ENCODE measurements at regions not wholly inside any gene's neighbourhood (a gene's known extent, or its start where the extent isn't known, plus 50 kb on each side); places are given as distances from the start of the nearest gene placed in this dataset.

DNA sequence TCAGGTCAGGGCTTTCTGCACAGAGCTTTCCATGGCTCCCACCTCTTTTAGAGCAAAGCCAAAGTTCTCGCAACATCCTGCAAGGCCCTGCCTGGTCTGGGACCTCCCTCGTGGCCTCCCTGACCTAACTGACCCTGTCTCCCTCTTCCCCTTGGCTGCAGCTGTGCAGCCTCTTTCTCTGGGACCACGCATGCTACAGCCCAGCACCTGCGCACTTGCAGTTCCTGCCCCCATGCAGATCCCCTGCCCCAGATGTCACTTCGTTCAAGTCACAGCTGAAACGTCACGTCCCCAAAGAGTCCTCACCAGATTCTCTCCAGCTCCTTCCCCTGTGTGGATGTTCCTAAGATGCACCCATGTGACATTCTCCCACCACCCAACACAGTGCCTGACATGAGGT is 61.2 kb upstream of the ZNF716 start:
- intact Hi-C loops (cut with micrococcal nuclease): no loop called here

More for the DNA sequence above, 61.2 kb upstream of the ZNF716 start:
- BruUV-seq (replicated peaks): no TSS peak
- H3K27ac ChIP-seq (ENCODE audit: insufficient read depth, low read depth, low read length): no peak overlapping the region
- no peak overlapping the region for H3K9ac ChIP-seq (replicated peaks; ENCODE audit: extremely low read depth, insufficient read depth, low read length)
- CTCF ChIA-PET: no interaction called here
- H3K9me3 ChIP-seq (replicated peaks; ENCODE audit: control insufficient read depth, insufficient read depth, low read length): peaks cover 5% of the 10 kb centered on the region
- FAIRE-seq (no peak), DNase-seq (ENCODE audit: low read depth, low spot score) (no peak)
- H3K27me3 ChIP-seq (ENCODE audit: control insufficient read depth in 2 of 2, insufficient read depth in 2 of 2, low read length in 2 of 2): no peaks in the 10 kb centered on the region
- H3K79me2 ChIP-seq (ENCODE audit: control insufficient read depth, insufficient read depth, low read length): no peaks in the 10 kb centered on the region
- H2AFZ ChIP-seq (ENCODE audit: low read depth, low read length): no peak overlapping the region
- POLR2A ChIA-PET: no interaction called here
- no peak overlapping the region for H3K4me2 ChIP-seq (ENCODE audit: insufficient read depth, low read length)
- H4K20me1 ChIP-seq (replicated peaks; ENCODE audit: control insufficient read depth, extremely low read depth, insufficient read depth, low read length): no peaks in the 10 kb centered on the region
- H3K4me3 ChIP-seq (replicated peaks in 1 of 3; ENCODE audit: insufficient read depth in 1 of 3, low read depth in 1 of 3, low read length in 3 of 3): no peak overlapping the region
- dilution Hi-C loops (cut with MboI; ENCODE audit: extremely low pct_ligation_motif_present, low sequenced_read_pairs): no loop called here
- TF ChIP-seq FOS (IDR thresholded peaks at IDR 0.05; ENCODE audit: borderline replicate concordance, insufficient read depth, low read length) (no peak), POLR2AphosphoS5 (IDR thresholded peaks at IDR 0.05; ENCODE audit: insufficient read depth, low read depth, low read length) (no peak), JUN (IDR thresholded peaks at IDR 0.05; ENCODE audit: borderline replicate concordance, insufficient read depth, insufficient read length, low read depth) (no peak), POLR2A (IDR thresholded peaks at IDR 0.05; ENCODE audit: low read depth, low read length) (no peak), GATA2 (IDR thresholded peaks at IDR 0.05; ENCODE audit: insufficient read depth, insufficient read length, low read depth, low read length) (no peak), MYC (IDR thresholded peaks at IDR 0.05; ENCODE audit: low read depth, low read length) (no peak), EZH2 (IDR thresholded peaks at IDR 0.05; ENCODE audit: borderline replicate concordance, low read depth, low read length, severe bottlenecking) (no peak)
- TF ChIP-seq, protein P1, sequence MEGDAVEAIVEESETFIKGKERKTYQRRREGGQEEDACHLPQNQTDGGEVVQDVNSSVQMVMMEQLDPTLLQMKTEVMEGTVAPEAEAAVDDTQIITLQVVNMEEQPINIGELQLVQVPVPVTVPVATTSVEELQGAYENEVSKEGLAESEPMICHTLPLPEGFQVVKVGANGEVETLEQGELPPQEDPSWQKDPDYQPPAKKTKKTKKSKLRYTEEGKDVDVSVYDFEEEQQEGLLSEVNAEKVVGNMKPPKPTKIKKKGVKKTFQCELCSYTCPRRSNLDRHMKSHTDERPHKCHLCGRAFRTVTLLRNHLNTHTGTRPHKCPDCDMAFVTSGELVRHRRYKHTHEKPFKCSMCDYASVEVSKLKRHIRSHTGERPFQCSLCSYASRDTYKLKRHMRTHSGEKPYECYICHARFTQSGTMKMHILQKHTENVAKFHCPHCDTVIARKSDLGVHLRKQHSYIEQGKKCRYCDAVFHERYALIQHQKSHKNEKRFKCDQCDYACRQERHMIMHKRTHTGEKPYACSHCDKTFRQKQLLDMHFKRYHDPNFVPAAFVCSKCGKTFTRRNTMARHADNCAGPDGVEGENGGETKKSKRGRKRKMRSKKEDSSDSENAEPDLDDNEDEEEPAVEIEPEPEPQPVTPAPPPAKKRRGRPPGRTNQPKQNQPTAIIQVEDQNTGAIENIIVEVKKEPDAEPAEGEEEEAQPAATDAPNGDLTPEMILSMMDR (IDR thresholded peaks at IDR 0.05; ENCODE audit: extremely low read depth in 1 of 2, insufficient read depth in 1 of 2, low read depth in 1 of 2, low read length in 2 of 2): no peak
- TF ChIP-seq, protein P2, sequence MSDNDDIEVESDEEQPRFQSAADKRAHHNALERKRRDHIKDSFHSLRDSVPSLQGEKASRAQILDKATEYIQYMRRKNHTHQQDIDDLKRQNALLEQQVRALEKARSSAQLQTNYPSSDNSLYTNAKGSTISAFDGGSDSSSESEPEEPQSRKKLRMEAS (IDR thresholded peaks at IDR 0.05; ENCODE audit: insufficient read depth, insufficient read length): no peak
- H3K9me1 ChIP-seq (replicated peaks; ENCODE audit: control insufficient read depth, extremely low read depth, insufficient read depth, low read length): no peaks in the 10 kb centered on the region
- H3K36me3 ChIP-seq (ENCODE audit: control insufficient read depth in 2 of 2, extremely low read depth in 1 of 2, insufficient read depth in 2 of 2, low read length in 2 of 2): no peaks in the 10 kb centered on the region
- no peaks in the 10 kb centered on the region for H3K4me1 ChIP-seq (ENCODE audit: control insufficient read depth, extremely low read depth, insufficient read depth, low read length)

Data from endothelial cell of umbilical vein (primary cell).